HCT116 (cell line): ENCODE measurements at regions not wholly inside any gene's neighbourhood (a gene's known extent, or its start where the extent isn't known, plus 50 kb on each side); places are given as distances from the start of the nearest gene placed in this dataset.

Experiments used
- EGR1 ChIP-seq: IDR thresholded peaks from 2 replicates; pipeline ENCODE4 v1.6.1; 2012; ENCODE audit warnings: low read depth
- EZH2 ChIP-seq: fragments of 200-600 bp; sonication (generic); IDR thresholded peaks from 2 replicates; pipeline ENCODE4 v1.6.1; 2017; ENCODE audit warnings: antibody characterized with exemption, mixed run types
- POLR2A ChIP-seq: IDR thresholded peaks from 2 replicates; pipeline ENCODE4 v1.7.0; 2011; ENCODE audit warnings: borderline replicate concordance; ENCODE audit not compliant: insufficient read depth, insufficient read length; ENCODE audit errors: extremely low read depth
- POLR2AphosphoS5 ChIP-seq: IDR thresholded peaks from 2 replicates; pipeline ENCODE4 v1.6.1; 2011; ENCODE audit warnings: mild to moderate bottlenecking, low read depth, low read length, moderate library complexity
- SIN3A ChIP-seq: IDR thresholded peaks from 2 replicates; pipeline ENCODE4 v1.6.1; 2012; ENCODE audit warnings: low read depth
- YY1 ChIP-seq: IDR thresholded peaks from 2 replicates; pipeline ENCODE4 v1.6.1; 2011; ENCODE audit warnings: low read length, low read depth, moderate library complexity, mild to moderate bottlenecking; ENCODE audit not compliant: insufficient replicate concordance; ENCODE audit errors: extremely low read depth
- TF ChIP-seq, protein P1 (sequence below): IDR thresholded peaks from 2 replicates; pipeline ENCODE4 v1.6.1; 2012; ENCODE audit warnings: low read depth

DNA sequence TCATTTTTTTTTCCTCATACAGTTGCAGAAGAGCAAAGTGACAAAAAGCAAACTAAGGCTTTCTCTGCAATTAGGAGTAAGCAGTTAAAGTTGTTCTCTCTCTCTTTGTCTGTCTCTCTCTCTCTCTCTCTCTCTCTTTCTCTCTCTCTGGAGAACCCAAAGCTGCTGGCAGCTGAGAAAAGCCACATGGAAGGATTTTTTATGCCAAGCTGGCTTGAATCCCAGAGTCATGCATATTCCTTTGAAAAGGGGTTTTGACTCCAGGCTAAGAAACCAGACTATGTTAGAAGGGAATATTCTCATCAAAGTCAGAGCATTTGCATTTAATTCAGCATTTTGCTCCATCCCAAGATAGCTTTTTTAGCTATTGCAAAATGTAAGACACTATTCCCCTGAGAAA lies 1114.2 kb upstream of the GOT2 start:
- TF ChIP-seq, protein P1, sequence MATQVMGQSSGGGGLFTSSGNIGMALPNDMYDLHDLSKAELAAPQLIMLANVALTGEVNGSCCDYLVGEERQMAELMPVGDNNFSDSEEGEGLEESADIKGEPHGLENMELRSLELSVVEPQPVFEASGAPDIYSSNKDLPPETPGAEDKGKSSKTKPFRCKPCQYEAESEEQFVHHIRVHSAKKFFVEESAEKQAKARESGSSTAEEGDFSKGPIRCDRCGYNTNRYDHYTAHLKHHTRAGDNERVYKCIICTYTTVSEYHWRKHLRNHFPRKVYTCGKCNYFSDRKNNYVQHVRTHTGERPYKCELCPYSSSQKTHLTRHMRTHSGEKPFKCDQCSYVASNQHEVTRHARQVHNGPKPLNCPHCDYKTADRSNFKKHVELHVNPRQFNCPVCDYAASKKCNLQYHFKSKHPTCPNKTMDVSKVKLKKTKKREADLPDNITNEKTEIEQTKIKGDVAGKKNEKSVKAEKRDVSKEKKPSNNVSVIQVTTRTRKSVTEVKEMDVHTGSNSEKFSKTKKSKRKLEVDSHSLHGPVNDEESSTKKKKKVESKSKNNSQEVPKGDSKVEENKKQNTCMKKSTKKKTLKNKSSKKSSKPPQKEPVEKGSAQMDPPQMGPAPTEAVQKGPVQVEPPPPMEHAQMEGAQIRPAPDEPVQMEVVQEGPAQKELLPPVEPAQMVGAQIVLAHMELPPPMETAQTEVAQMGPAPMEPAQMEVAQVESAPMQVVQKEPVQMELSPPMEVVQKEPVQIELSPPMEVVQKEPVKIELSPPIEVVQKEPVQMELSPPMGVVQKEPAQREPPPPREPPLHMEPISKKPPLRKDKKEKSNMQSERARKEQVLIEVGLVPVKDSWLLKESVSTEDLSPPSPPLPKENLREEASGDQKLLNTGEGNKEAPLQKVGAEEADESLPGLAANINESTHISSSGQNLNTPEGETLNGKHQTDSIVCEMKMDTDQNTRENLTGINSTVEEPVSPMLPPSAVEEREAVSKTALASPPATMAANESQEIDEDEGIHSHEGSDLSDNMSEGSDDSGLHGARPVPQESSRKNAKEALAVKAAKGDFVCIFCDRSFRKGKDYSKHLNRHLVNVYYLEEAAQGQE, result no peak
- no peak for TF ChIP-seq YY1
- no peak for TF ChIP-seq EGR1
- TF ChIP-seq POLR2AphosphoS5, result no peak
- TF ChIP-seq EZH2, result no peak
- TF ChIP-seq SIN3A, result no peak
- TF ChIP-seq POLR2A, result no peak
